ENCODE measurements at regions not wholly inside any gene's neighbourhood (a gene's known extent, or its start where the extent isn't known, plus 50 kb on each side); places are given as distances from the start of the nearest gene placed in this dataset.

DNA sequence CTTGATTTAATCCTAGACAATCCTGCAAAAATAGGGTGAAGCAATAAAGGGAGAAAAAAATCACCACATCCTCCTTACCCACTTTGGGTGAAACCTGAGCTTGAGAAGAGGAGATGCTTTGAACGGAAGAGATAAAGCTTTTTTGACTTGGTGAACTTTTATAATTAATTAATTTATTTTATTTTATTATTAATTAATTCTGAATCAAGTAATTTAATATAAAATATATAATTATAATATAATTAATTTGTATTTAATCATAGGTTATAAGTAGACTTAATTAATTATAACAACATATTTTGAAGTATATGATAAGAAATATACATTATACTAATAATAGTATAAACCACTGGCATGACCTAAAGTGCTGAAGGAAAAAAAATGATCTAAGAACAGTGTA is 2164.8 kb downstream of the LRRC4C start:
- no peak for DNase-seq (ENCODE audit: low read depth in 2 of 2)

GRCh38 chr11:39288011-39288410 is 2171.4 kb downstream of the LRRC4C start:
- DNase-seq (ENCODE audit: low read depth in 2 of 2) = no peak

DNA sequence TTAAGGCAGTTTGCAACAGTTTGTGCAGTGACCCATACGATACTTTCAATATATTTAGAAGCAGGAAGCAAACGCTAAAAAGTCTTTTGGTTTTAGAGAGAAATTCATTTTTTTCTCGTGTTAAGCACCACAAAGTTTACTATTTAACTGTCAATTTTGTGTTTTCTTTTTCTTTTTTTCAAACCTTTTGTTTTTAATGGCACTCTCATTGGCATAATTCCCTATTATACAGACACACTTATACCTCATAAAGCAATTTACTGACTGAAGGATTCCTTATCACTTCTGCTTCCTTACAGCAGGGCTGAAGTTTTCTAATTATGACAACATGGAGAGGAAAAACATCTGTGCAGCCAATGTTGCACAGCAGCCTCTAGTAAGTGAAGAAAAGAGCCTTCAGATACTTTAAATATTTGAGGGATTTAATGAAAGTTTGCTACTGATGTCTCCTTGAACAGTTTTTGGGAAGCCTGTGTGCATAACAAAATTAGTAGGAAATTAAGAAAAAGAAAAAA is 2191.2 kb downstream of the LRRC4C start:
- DNase-seq (ENCODE audit: low read depth in 2 of 2) = no peak

DNA sequence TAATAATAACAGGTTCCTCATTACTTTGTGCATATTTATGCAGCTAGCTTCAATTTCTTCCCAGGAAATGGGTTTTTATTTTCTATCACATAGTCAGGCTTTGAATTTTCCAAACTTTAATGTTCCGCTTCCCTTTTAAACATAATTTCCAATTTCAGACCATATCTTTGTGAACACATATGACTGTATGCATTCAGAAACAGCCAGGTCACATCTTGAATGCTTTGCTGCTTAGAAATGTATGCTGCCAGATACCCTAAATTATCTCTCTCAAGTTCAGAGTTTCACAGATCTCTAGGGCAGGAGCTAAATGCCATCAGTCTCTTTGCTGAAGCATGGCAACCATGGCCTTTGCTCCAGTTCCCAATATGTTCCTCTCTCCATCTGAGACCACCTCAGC is 2203.8 kb downstream of the LRRC4C start:
- no peak for DNase-seq (ENCODE audit: low read depth in 2 of 2)

DNA sequence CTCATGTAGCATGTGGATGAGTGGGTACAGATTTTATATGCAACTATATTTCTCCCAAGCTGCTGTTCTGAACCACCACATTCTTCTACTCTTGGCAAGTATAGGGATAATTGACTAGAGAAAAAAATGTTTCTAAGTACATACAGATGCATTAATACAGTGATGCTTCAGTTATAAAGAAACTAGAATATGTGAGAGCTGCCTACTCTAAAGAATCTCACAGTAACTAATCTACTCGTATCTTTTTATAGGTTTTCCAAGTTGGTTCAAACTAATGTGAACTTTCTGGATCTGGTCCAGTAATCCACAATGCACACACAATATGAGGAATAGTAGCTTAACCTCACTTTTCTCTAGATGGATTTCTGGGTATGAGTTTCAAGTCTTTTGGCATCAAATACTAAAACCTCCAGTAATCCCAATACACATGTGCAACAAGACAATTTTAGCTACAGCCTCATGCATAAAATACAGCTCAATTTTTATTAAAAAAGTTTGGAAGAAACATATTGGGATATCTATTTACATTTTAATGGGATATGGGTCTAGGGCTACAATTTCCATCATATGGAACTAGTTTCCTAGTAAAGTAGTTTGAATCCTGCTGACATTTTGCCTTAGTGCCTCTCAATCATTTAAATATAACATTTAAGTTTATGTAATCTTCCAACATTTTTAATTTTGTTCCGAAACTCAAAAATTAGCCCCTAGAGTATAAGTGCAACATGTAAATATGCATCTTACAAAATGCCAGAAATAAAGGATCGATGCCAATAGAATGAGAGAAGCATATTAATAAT is 2209.7 kb downstream of the LRRC4C start:
- DNase-seq (ENCODE audit: low read depth in 2 of 2) = no peak

- no peak for DNase-seq (ENCODE audit: low read depth in 2 of 2)
Measured at GRCh38 chr11:39247570-39248137, 2211.8 kb downstream of the LRRC4C start.

DNA sequence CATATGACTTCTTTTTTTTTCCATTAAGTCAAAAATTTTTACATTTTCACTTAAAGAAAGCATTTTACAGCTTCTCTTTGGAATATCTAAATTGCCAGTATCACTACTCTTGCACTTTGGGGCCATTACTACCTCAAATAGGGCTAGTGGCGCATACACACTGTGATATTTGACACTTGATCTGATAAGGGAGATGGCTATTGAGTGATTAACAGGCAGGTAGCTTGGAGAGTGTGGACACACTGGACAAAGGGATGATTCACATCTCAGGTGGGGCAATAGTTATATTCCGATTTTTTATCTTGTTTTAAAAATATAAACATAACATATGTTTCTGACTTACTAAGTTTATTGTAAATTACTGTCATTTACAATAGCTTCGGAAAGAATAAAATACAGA is 2219.9 kb downstream of the LRRC4C start:
- DNase-seq (ENCODE audit: low read depth in 2 of 2) = no peak

GRCh38 chr11:39236916-39237315 is 2222.5 kb downstream of the LRRC4C start:
- no peak for DNase-seq (ENCODE audit: low read depth in 2 of 2)

- DNase-seq (ENCODE audit: low read depth in 2 of 2) = no peak
Measured at GRCh38 chr11:39221550-39222138, 2237.8 kb downstream of the LRRC4C start.

GRCh38 chr11:39220501-39221230 is 2238.8 kb downstream of the LRRC4C start:
- DNase-seq (ENCODE audit: low read depth in 2 of 2) = no peak

GRCh38 chr11:39220069-39220468 is 2239.4 kb downstream of the LRRC4C start:
- DNase-seq (ENCODE audit: low read depth in 2 of 2) = no peak

DNA sequence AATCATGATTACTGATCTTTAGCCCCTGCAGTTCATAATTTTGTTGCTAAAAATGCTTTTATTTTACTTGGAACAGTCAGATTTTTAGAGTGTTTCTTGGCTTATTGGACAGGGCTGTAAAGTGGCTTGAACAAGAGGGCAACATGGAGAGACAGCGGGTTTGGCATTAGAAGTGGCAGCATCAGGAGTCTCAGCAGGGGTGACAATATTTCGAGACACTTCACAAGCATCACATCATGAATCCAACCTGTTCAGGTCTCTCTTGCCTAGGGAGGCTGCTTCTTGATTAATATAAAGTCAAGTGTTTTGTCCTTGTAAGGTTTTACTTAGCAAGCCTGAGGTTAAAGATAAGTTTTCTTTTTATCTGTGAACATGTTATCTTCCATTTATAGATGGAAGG is 2249.5 kb downstream of the LRRC4C start:
- DNase-seq (ENCODE audit: low read depth in 2 of 2) = no peak

GRCh38 chr11:39205236-39205995 is 2254.0 kb downstream of the LRRC4C start:
- no peak for DNase-seq (ENCODE audit: low read depth in 2 of 2)

GRCh38 chr11:39192671-39193070 is 2266.8 kb downstream of the LRRC4C start:
- DNase-seq (ENCODE audit: low read depth in 2 of 2) = no peak

DNA sequence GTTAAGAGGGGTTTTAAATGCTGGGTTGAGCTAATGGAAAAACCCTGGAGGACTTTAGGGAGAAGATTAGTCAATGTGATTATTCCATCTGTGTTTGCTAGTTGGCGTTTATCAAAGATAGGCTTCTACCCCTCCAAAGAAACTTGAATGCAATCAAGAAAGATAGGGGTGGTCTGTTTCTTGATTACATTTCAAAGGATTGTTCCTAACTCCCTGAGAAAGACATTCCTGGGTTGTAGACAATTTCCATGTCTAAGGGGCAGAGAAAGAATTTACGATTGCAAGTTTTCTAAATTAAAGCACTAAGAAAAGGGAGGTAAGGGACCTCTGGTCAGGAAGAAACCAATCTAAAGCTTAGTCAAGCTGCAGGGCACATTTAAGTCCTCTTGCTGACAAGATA is 2268.7 kb downstream of the LRRC4C start:
- no peak for DNase-seq (ENCODE audit: low read depth in 2 of 2)

DNA sequence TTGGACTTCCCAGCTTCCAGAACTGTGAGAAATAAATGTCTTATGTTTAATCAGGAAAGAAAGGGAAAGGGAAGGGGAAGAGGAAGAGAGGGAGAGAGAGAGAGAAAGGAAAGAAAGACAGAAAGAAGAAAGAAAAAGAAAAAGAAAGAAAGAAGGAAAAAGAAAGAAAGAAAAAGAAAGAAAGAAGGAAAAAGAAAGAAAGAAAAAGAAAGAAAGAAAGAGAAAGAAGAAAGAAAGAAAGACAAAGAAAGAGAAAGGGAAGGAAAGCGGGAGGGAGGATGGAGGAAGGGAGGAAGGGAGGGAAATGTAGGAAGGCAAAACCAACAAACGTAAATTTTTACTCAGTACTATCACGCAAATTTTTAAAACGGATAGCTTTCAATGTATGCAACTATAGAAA is 2281.8 kb downstream of the LRRC4C start:
- DNase-seq (ENCODE audit: low read depth in 2 of 2) = no peak

GRCh38 chr11:39174965-39175364 is 2284.5 kb downstream of the LRRC4C start:
- DNase-seq (ENCODE audit: low read depth in 2 of 2) = no peak

DNA sequence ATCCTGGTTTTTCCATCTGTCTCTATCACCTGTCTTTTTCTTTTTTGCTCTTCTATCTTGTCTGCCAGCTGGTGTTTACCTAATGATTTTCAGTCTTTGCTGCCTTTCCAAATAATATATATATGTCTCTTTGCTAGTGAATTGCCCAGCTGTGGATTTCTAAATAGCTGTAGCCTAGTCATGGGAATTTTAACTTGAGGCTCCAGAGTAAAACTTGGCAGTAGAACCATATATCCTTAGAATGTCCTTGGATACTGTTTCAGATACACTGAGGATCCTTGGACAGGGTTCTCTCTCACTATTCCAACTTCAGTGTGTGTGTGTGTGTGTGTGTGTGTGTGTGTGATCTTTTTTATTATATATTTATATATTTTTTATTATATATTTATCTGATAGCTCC is 2285.3 kb downstream of the LRRC4C start:
- DNase-seq (ENCODE audit: low read depth in 2 of 2) = no peak

GRCh38 chr11:39165021-39165420 is 2294.4 kb downstream of the LRRC4C start:
- DNase-seq (ENCODE audit: low read depth in 2 of 2) = no peak

GRCh38 chr11:39149214-39149613 is 2310.2 kb downstream of the LRRC4C start:
- DNase-seq (ENCODE audit: low read depth in 2 of 2) = no peak

DNA sequence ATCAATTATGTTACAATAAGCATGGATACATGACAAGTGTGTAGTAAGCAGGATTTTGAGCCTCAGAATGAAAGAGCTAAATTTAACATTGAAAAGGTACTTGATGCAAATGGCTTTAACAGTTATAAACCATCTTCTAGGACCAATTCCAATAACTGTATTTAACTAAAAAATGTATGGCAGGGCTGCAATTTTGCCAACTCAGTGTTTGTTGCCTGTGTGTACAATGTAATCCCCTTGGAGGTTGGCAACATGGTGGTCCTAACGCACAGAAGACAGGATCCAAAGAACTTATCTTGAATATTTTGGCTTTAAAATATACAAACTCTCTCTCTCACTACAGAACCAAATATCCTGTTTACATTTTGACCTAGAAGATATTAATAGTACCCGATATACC is 2314.1 kb downstream of the LRRC4C start:
- DNase-seq (ENCODE audit: low read depth in 2 of 2) = no peak
